Panc1 (cell line): ENCODE measurements at regions not wholly inside any gene's neighbourhood (a gene's known extent, or its start where the extent isn't known, plus 50 kb on each side); places are given as distances from the start of the nearest gene placed in this dataset.

Experiments
- ATAC-seq: fragments of 200-7000 bp; cut with Tn5 transposase; 2 replicates; pipeline ENCODE4 v1.9.1; 2020; ENCODE audit warnings: mild to moderate bottlenecking, moderate library complexity
- BruUV-seq: library from RNA; stranded (reverse); fragments of 400-500 nt; replicated peaks from 2 replicates; lab custom pipeline; 2021; lab: Mats Ljungman, UMichigan
- CTCF ChIA-PET: fragments of 300-600 bp; sonication (Branson Sonifier 250); formaldehyde crosslinking; loops from one replicate; lab custom pipeline; 2022; ENCODE audit warnings: antibody characterized with exemption; lab: Charles Lee
- POLR2A ChIA-PET: fragments of 300-600 bp; sonication (Branson Sonifier 250); formaldehyde crosslinking; loops from one replicate; lab custom pipeline; 2022; ENCODE audit warnings: antibody characterized with exemption; lab: Charles Lee
- DNase-seq: peaks from one replicate; pipeline ENCODE4 v3.0.0-alpha.2; 2010; ENCODE audit warnings: low read depth, low spot score
- H3K27ac ChIP-seq: 2 replicates; pipeline ENCODE4 v1.5.1; 2011; ENCODE audit warnings: mild to moderate bottlenecking, low read length, inconsistent platforms
- H3K27me3 ChIP-seq: fragments of 200-500 bp; sonication (Bioruptor generic); 2 replicates; pipeline ENCODE4 v1.6.0; 2014; ENCODE audit warnings: low read length, inconsistent platforms; ENCODE audit not compliant: control insufficient read depth, insufficient read depth
- H3K36me3 ChIP-seq: fragments of 200-500 bp; sonication (Bioruptor generic); 2 replicates; pipeline ENCODE4 v1.5.1; 2014; ENCODE audit warnings: inconsistent platforms, mild to moderate bottlenecking, low read length, moderate library complexity; ENCODE audit not compliant: control insufficient read depth, insufficient read depth
- H3K4me1 ChIP-seq: 2 replicates; pipeline ENCODE4 v1.5.1; 2011; ENCODE audit warnings: inconsistent platforms, mild to moderate bottlenecking, low read length, moderate library complexity; ENCODE audit not compliant: control insufficient read depth, insufficient read depth
- H3K4me3 ChIP-seq, 2 experiments: 2 replicates each; pipeline ENCODE4 v1.5.1; 2011 to 2012; ENCODE audit warnings: low read depth in 2 of 2, low read length in 2 of 2, mild to moderate bottlenecking in 2 of 2, inconsistent platforms in 1 of 2, moderate library complexity in 1 of 2
- H3K9me3 ChIP-seq: fragments of 200-500 bp; sonication (Bioruptor generic); 2 replicates; pipeline ENCODE4 v1.5.1; 2014; ENCODE audit warnings: low read depth, mild to moderate bottlenecking, inconsistent platforms, low read length, moderate library complexity; ENCODE audit not compliant: control insufficient read depth, insufficient read depth
- CTCF ChIP-seq: fragments of 450-650 bp; IDR thresholded peaks from 2 replicates; pipeline ENCODE4 v1.5.1; 2017; ENCODE audit warnings: mild to moderate bottlenecking
- POLR2AphosphoS5 ChIP-seq: IDR thresholded peaks from 2 replicates; pipeline ENCODE4 v1.6.1; 2012; ENCODE audit warnings: mild to moderate bottlenecking, low read depth, low read length, moderate library complexity
- SIN3A ChIP-seq: IDR thresholded peaks from 2 replicates; pipeline ENCODE4 v1.6.1; 2012; ENCODE audit warnings: low read depth, mild to moderate bottlenecking, low read length, moderate library complexity, borderline replicate concordance; ENCODE audit not compliant: insufficient read depth
- TCF7L2 ChIP-seq: IDR thresholded peaks from 2 replicates; pipeline ENCODE4 v1.6.1; 2011; ENCODE audit warnings: mild to moderate bottlenecking, low read depth, low read length, inconsistent platforms
- in situ Hi-C: cut with HindIII; loops from 2 replicates; pipeline ENCODE4 v1.10.0; 2016; ENCODE audit warnings: low sequenced_read_pairs, low pct_unique_long_range_greater_than_20kb
- intact Hi-C: fragments of 100-400 bp; cut with micrococcal nuclease; formaldehyde crosslinking; loops from one replicate; pipeline ENCODE4 v1.10.0; 2022; ENCODE audit not compliant: unreplicated experiment
- TF ChIP-seq, protein P1 (sequence below), 2 experiments: IDR thresholded peaks; 2 replicates each; pipeline ENCODE4 v1.6.1; 2011 to 2012; ENCODE audit warnings: low read depth in 2 of 2, control low read depth in 1 of 2, low read length in 1 of 2, mild to moderate bottlenecking in 1 of 2, moderate library complexity in 1 of 2; ENCODE audit not compliant: insufficient read depth in 1 of 2

DNA sequence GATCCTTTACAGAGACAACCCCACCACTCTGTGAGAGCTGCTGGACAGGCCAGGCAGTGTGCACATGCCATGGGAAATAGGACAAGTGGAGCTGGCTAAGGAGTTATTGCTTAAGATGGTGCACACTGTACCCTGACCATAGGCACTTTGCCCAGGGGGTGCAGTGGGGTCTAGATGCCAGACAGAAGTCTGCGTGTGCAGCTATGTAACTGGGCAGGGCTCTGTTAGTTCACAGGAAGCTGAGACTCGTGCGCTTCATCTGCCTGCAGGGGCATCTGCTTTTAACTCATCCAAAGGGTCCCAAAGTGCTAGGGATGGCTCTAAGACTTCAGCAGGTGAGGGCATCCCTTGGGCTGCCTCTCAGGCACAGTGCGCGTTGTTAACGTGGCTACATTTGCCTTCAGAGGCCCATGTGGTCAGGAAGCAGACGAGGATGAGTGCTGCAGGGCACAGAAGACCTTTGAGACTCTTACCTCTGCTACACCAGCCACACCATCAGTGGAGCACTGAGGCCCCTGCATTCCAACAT is 77.7 kb upstream of the GPR26 start:
- POLR2A ChIA-PET = no interaction called here
- peaks cover 6% of the 10 kb centered on the region for H3K4me1 ChIP-seq
- ATAC-seq = no peak
- no peaks in the 10 kb centered on the region for H3K36me3 ChIP-seq
- peaks cover 25% of the 10 kb centered on the region for H3K27me3 ChIP-seq
- H3K9me3 ChIP-seq = no peaks in the 10 kb centered on the region
- H3K27ac ChIP-seq = no peak overlapping the region
- CTCF ChIA-PET = no interaction called here
- no peak overlapping the region for H3K4me3 ChIP-seq
- in situ Hi-C loops = no loop called here
- intact Hi-C loops = no loop called here
- BruUV-seq = no TSS peak
- DNase-seq = no peak
- TF ChIP-seq, protein P1, sequence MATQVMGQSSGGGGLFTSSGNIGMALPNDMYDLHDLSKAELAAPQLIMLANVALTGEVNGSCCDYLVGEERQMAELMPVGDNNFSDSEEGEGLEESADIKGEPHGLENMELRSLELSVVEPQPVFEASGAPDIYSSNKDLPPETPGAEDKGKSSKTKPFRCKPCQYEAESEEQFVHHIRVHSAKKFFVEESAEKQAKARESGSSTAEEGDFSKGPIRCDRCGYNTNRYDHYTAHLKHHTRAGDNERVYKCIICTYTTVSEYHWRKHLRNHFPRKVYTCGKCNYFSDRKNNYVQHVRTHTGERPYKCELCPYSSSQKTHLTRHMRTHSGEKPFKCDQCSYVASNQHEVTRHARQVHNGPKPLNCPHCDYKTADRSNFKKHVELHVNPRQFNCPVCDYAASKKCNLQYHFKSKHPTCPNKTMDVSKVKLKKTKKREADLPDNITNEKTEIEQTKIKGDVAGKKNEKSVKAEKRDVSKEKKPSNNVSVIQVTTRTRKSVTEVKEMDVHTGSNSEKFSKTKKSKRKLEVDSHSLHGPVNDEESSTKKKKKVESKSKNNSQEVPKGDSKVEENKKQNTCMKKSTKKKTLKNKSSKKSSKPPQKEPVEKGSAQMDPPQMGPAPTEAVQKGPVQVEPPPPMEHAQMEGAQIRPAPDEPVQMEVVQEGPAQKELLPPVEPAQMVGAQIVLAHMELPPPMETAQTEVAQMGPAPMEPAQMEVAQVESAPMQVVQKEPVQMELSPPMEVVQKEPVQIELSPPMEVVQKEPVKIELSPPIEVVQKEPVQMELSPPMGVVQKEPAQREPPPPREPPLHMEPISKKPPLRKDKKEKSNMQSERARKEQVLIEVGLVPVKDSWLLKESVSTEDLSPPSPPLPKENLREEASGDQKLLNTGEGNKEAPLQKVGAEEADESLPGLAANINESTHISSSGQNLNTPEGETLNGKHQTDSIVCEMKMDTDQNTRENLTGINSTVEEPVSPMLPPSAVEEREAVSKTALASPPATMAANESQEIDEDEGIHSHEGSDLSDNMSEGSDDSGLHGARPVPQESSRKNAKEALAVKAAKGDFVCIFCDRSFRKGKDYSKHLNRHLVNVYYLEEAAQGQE (IDR thresholded peaks at IDR 0.05; ENCODE audit: insufficient read depth in 1 of 2, low read depth in 2 of 2, low read length in 1 of 2) = no peak
- TF ChIP-seq SIN3A = no peak
- TF ChIP-seq POLR2AphosphoS5 = no peak
- TF ChIP-seq TCF7L2 = no peak
- no peak for TF ChIP-seq CTCF

GRCh38 chr10:123595661-123596060 is 70.5 kb upstream of the GPR26 start:
- in situ Hi-C loops = no loop called here
- Histone ChIP-seq H3K27ac (no peak overlapping the region), H3K9me3 (no peaks in the 10 kb centered on the region), H3K4me3 (no peak overlapping the region), H3K27me3 (peaks cover 5% of the 10 kb centered on the region), H3K4me1 (no peaks in the 10 kb centered on the region), H3K36me3 (no peaks in the 10 kb centered on the region)
- DNase-seq (no peak), ATAC-seq (no peak)
- ChIA-PET CTCF (no interaction called here), POLR2A (no interaction called here)
- intact Hi-C loops = no loop called here
- BruUV-seq = no TSS peak
- TF ChIP-seq POLR2AphosphoS5 = no peak
- TF ChIP-seq SIN3A = no peak
- TF ChIP-seq, protein P1 (IDR thresholded peaks at IDR 0.05; ENCODE audit: insufficient read depth in 1 of 2, low read depth in 2 of 2, low read length in 1 of 2) = no peak
- TF ChIP-seq CTCF = no peak
- TF ChIP-seq TCF7L2 = no peak
